Suppressor macrophage treated with lipopolysaccharide for 4 hours (primary cell): ENCODE measurements at regions not wholly inside any gene's neighbourhood (a gene's known extent, or its start where the extent isn't known, plus 50 kb on each side); places are given as distances from the start of the nearest gene placed in this dataset.

Experiments used
- DNase-seq: peaks from one replicate; pipeline ENCODE4 v3.0.0-alpha.2; 2020

DNA sequence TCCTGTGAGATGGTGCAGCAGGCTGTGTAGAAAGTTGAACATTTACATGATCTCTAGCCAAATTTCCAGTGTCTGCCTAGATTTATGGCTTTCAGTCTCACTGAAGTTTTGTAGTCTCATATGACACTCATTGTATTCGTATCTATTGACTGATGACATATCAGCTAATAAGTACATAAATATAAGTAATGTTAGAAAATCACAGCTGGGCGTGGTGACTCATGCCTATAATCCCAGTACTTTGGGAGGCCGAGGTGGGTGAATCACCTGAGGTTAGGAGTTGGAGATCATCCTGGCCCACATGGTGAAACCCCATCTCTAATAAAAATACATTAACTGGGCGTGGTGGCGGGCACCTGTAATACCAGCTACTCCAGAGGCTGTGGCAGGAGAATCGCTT lies 54.7 kb upstream of the HTR2A start:
- no peak for DNase-seq

- no peak for DNase-seq
Measured at GRCh38 chr13:46949211-46949610, 52.4 kb upstream of the HTR2A start.

GRCh38 chr13:46948338-46948737 lies 51.5 kb upstream of the HTR2A start:
- no peak for DNase-seq

GRCh38 chr13:46947425-46948191 lies 50.8 kb upstream of the HTR2A start:
- DNase-seq = no peak
